ENCODE measurements at regions not wholly inside any gene's neighbourhood (a gene's known extent, or its start where the extent isn't known, plus 50 kb on each side); places are given as distances from the start of the nearest gene placed in this dataset.

- DNase-seq (ENCODE audit: low read depth) = no peak
Observed at GRCh38 chr2:41400088-41400665, 647.6 kb upstream of the PKDCC start.

DNA sequence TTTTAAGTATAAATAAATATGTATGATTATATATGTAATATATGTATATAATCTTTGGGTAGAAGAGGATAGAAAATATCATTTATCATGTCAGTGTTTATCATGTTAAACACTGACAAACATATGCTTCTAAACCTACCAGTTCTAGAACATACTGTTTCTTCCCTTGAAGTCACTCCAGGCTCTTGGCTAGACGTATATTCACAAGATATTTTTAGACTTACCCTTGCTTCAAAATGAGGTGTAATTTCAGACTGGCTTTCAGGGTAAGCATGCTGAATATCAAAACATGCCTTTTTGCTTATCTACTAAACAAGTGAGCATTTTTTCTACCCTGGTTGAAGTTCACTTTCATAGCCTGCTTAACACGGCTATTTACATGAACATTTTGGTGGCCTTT is 642.4 kb upstream of the PKDCC start:
- no peak for DNase-seq (ENCODE audit: low read depth)

DNA sequence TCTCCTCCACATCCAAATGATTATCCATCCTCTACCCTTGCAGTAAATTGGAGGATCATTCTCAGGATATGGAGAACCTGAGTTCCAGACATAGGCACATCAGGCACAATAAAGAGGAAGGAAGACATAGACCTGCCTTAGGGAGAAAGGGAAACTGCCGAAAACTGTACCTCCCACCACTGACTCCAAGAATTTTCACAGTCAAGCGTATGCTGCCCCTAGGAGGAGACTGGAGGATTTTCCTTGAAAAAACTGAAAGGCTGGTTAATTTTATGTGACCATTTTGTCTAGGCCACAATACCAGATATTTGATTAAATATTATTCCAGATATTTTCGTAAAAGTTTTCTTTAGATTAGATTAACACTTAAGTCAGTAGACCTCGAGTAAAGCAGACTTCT is 638.5 kb upstream of the PKDCC start:
- no peak for DNase-seq (ENCODE audit: low read depth)

DNA sequence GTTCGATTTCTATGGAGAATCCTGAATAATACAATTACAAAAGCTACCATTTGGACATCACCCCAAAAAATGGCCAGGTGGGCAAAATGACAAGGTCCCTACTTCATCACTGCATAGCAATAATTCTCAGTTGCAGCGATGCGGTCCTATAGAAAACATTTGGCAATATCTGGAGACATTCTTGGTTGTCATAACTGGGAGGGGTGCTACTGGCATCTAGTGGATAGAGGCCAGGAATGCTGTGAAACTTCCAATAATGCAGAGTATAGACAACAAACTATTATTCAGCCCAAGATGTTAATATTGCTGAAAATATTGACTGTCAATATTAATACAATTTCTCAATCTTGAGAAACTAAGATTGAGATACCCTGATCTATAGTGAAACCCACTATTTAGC is 637.8 kb upstream of the PKDCC start:
- no peak for DNase-seq (ENCODE audit: low read depth)

DNA sequence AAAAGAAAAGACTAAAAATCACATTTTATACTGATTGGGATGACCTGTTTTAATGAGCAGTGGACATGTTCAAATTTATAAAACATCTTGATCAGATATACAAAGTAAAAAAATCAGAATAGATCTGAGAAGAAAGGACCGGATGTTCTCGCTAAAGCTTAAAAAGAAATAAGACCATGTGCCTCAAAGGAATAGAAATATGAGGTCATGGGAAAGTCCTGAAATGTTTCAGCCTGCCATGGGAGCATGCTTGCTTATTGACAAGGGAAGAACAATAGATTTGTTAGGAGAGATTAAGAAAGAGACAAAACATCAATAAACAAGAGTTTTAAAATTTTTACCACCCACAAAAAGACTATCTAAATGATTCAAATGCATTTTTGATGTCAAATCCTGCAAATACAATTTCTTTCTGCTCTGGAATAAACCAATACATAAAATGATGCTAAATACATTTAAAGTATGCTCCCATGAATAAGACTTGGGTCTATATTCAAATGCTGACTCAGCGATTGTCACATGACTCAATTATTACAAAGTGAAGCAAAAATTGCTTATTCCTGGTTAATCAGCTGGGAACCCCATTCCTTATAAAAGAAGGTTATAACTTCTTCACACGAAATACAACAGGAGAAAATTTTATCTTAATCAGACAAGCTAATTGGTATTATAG is 633.9 kb upstream of the PKDCC start:
- DNase-seq (ENCODE audit: low read depth) = no peak

GRCh38 chr2:41414486-41415230 is 633.2 kb upstream of the PKDCC start:
- peak; percentile 8 for DNase-seq (ENCODE audit: low read depth)

- no peak for DNase-seq (ENCODE audit: low read depth)
Observed at GRCh38 chr2:41417511-41417910, 630.3 kb upstream of the PKDCC start.

GRCh38 chr2:41420219-41420618 is 627.6 kb upstream of the PKDCC start:
- DNase-seq (ENCODE audit: low read depth) = no peak

- DNase-seq (ENCODE audit: low read depth) = no peak
Observed at GRCh38 chr2:41420872-41421271, 626.9 kb upstream of the PKDCC start.

- DNase-seq (ENCODE audit: low read depth) = no peak
Observed at GRCh38 chr2:41431756-41432155, 616.1 kb upstream of the PKDCC start.

DNA sequence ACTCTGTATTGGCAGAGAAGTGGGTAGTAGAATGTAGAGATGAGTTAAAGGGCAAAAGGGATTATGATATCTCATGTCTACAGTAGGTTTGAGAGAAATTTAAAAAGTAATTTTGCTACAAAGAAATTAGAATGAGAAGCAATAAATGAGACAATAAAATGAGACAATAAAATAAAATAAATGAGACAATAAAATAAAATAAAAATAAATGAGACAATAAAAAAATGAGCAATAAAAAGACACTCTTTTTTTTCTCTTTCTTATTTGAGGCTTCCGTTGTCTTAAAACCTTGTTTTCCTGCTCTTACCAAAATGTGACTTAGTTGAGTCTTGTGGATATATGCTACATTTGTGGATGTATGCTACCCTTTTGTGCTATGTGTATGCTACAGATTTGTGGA is 615.4 kb upstream of the PKDCC start:
- no peak for DNase-seq (ENCODE audit: low read depth)

GRCh38 chr2:41434991-41435390 is 612.8 kb upstream of the PKDCC start:
- no peak for DNase-seq (ENCODE audit: low read depth)

DNA sequence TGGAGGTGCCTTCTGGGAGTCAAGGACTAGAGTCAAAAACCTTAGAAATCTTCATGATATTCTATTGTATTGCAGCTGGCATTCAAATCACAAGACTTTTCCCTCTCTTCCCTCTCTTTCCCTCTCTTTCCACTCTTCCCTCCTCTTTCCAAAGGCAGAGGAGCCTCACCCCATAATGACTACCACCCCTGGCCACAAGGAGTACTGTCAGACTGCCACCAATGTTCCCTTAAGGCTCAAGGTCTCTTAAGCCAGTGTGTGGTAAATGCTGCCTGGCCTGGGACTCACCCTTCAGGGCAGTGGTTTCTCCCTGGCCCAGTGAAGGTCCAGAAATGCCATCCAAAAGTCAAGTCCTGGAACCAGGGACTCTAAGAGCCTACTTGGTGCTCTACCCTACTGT is 605.9 kb upstream of the PKDCC start:
- DNase-seq (ENCODE audit: low read depth) = no peak

DNA sequence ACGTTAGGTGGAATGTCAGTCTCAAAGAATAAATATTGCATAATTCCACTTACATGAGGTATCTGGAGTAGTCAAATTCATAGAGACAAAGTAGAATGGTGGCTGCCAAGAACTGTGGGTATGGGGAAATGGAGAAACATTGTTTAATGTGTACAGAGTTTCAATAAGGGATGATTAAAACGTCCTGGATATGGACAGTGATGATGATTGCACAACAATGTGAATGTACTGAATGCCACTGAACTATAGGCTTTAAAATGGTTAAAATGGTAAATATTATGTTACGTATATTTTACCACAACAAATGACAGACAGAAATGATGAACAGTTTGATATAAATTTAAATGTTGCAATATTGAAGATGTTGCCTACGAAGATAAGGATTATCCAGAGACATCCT is 602.0 kb upstream of the PKDCC start:
- DNase-seq (ENCODE audit: low read depth) = no peak

DNA sequence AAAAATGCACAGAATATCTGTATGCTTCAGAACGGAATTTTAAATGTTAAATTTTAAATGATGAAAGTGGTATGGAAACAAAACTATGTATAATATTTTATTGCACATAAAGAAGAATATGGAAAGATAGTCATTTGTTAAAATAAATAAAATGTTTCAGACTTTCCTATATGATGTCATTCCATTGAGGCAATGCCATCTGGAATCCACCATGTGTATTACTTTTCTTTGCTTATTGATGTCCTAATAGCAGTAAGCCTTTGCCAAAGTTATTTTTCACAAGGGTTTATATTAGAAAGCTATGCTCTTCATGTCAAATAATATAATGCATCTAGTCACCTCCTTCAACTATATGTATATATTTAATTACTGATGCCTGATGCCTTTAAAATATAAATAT is 601.6 kb upstream of the PKDCC start:
- DNase-seq (ENCODE audit: low read depth) = no peak

GRCh38 chr2:41448221-41448620 is 599.6 kb upstream of the PKDCC start:
- no peak for DNase-seq (ENCODE audit: low read depth)

- DNase-seq (ENCODE audit: low read depth) = no peak
Observed at GRCh38 chr2:41457026-41457425, 590.8 kb upstream of the PKDCC start.

DNA sequence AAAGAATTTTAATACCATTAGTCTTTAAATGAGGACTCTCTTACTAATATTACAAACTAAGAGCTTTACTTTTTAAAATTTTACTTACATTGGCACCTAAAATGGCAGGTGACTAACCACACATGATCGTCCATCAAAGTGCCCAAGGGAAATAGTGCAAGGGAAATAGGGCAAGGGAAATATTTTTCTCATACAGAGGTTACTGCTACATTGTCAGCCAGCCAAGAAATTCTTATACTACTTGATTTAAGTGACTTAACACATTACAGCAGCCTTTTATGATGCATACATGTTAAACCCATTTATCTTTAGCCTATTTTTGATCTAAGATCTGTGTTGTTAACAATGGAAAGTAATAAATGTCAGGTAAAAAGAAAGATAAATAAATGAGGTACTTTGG is 587.2 kb upstream of the PKDCC start:
- no peak for DNase-seq (ENCODE audit: low read depth)

- no peak for DNase-seq (ENCODE audit: low read depth)
Observed at GRCh38 chr2:41464395-41464794, 583.4 kb upstream of the PKDCC start.

- DNase-seq (ENCODE audit: low read depth) = no peak
Observed at GRCh38 chr2:41475959-41476358, 571.9 kb upstream of the PKDCC start.

DNA sequence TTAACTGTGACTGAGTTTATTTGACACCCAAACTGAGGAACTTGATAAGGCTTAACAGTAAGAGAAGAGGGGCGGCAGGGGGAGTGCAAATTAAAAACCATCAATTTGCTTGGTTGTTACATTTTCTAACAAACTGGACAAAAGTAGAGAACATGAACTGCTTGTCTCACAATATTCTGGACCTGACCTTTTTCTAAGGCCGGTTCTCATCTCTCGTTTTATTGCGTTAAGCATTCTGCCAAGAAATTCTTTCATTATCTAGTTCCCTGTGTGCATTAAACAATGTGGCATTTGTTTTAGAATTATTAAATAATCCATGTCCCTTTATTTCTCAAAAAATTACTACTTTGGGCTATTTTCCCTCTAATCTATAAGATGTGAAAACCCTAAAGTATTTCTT is 565.2 kb upstream of the PKDCC start:
- DNase-seq (ENCODE audit: low read depth) = no peak

DNA sequence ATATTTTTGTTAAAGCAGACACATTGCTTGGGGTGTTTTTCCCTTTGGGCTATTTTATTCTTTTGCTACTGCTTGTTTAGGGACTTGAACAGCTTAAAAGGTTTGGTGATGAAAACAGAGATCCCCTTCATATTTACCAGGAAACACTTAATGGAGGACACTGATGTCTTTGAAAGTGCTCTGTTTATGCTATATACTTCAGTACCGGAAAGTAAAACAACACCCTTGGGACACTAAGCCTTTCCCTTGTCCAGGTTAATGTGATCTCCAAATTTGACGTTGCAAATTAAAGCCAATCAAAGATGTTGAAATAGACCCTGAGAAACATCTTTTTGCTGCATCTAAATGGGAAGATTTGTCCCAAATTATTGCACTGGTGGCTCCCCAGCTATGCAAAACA is 564.6 kb upstream of the PKDCC start:
- DNase-seq (ENCODE audit: low read depth) = no peak

- DNase-seq (ENCODE audit: low read depth) = no peak
Observed at GRCh38 chr2:41483982-41484857, 563.6 kb upstream of the PKDCC start.
